ENCODE measurements at regions not wholly inside any gene's neighbourhood (a gene's known extent, or its start where the extent isn't known, plus 50 kb on each side); places are given as distances from the start of the nearest gene placed in this dataset.
A peak's percentile ranks its signal among the peaks of the same experiment; 100 is the strongest.

GRCh38 chr12:107267604-107268003 is 174.3 kb upstream of the CRY1 start:
- no peak overlapping the region for H3K27ac Mint-ChIP-seq
- no peaks in the 10 kb centered on the region for H3K36me3 Mint-ChIP-seq (ENCODE audit: low read depth)
- no peak overlapping the region for H3K4me3 Mint-ChIP-seq
- H3K9me3 Mint-ChIP-seq = peaks cover 5% of the 10 kb centered on the region
- H3K27me3 Mint-ChIP-seq (ENCODE audit: low read depth) = no peaks in the 10 kb centered on the region
- no peaks in the 10 kb centered on the region for H3K4me1 Mint-ChIP-seq
- TF ChIP-seq, protein P1, sequence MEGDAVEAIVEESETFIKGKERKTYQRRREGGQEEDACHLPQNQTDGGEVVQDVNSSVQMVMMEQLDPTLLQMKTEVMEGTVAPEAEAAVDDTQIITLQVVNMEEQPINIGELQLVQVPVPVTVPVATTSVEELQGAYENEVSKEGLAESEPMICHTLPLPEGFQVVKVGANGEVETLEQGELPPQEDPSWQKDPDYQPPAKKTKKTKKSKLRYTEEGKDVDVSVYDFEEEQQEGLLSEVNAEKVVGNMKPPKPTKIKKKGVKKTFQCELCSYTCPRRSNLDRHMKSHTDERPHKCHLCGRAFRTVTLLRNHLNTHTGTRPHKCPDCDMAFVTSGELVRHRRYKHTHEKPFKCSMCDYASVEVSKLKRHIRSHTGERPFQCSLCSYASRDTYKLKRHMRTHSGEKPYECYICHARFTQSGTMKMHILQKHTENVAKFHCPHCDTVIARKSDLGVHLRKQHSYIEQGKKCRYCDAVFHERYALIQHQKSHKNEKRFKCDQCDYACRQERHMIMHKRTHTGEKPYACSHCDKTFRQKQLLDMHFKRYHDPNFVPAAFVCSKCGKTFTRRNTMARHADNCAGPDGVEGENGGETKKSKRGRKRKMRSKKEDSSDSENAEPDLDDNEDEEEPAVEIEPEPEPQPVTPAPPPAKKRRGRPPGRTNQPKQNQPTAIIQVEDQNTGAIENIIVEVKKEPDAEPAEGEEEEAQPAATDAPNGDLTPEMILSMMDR (IDR thresholded peaks at IDR 0.05; ENCODE audit: unreplicated experiment in 3 of 3) = no peak

GRCh38 chr12:107271523-107271922 is 178.2 kb upstream of the CRY1 start:
- Mint-ChIP-seq H3K9me3 (no peaks in the 10 kb centered on the region), H3K27ac (no peak overlapping the region), H3K27me3 (ENCODE audit: low read depth) (no peaks in the 10 kb centered on the region), H3K4me1 (no peaks in the 10 kb centered on the region), H3K4me3 (no peak overlapping the region), H3K36me3 (ENCODE audit: low read depth) (no peaks in the 10 kb centered on the region)
- TF ChIP-seq, protein P1 (IDR thresholded peaks at IDR 0.05; ENCODE audit: unreplicated experiment in 3 of 3) = no peak

DNA sequence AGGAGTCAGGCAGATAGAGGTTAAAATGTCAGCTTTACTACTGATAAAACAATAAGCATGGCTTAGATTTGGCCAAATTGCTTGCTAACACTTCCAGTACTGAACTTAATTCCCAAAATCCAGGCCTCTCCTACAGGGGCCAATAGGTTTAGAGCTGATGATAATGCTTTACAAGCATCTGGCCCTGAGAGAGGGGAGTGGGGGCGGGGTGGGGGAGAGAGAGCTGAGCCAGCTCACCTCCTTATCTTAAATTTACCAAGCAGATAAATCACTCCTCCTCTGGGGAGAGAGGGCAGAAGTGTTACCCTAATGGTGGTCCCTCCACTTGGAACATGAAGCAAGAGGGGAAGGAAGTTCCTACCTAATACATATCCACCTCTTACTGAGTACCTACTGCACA is 182.2 kb upstream of the CRY1 start:
- Mint-ChIP-seq H3K27me3 (ENCODE audit: low read depth) (no peaks in the 10 kb centered on the region), H3K27ac (no peak overlapping the region), H3K9me3 (peaks cover 3% of the 10 kb centered on the region), H3K4me3 (no peak overlapping the region), H3K36me3 (ENCODE audit: low read depth) (no peaks in the 10 kb centered on the region), H3K4me1 (no peaks in the 10 kb centered on the region)
- TF ChIP-seq, protein P1 (IDR thresholded peaks at IDR 0.05; ENCODE audit: unreplicated experiment in 3 of 3) = no peak

GRCh38 chr12:107277855-107278254 is 184.5 kb upstream of the CRY1 start:
- H3K27me3 Mint-ChIP-seq (ENCODE audit: low read depth) = peaks cover 8% of the 10 kb centered on the region
- no peak overlapping the region for H3K4me3 Mint-ChIP-seq
- H3K27ac Mint-ChIP-seq = no peak overlapping the region
- H3K4me1 Mint-ChIP-seq = no peaks in the 10 kb centered on the region
- no peaks in the 10 kb centered on the region for H3K36me3 Mint-ChIP-seq (ENCODE audit: low read depth)
- TF ChIP-seq, protein P1 (IDR thresholded peaks at IDR 0.05; ENCODE audit: unreplicated experiment in 3 of 3) = no peak
- peaks cover 7% of the 10 kb centered on the region for H3K9me3 Mint-ChIP-seq

- Mint-ChIP-seq H3K36me3 (ENCODE audit: low read depth) (no peaks in the 10 kb centered on the region), H3K27ac (peak overlapping the region in 2 of 3 experiments; percentile 2 to 37), H3K4me1 (no peaks in the 10 kb centered on the region), H3K9me3 (peaks cover 7% of the 10 kb centered on the region), H3K27me3 (ENCODE audit: low read depth) (peaks cover 8% of the 10 kb centered on the region), H3K4me3 (no peak overlapping the region)
- TF ChIP-seq, protein P1 (IDR thresholded peaks at IDR 0.05; ENCODE audit: unreplicated experiment in 3 of 3) = no peak
Measured at GRCh38 chr12:107282628-107283027, 189.3 kb upstream of the CRY1 start.

DNA sequence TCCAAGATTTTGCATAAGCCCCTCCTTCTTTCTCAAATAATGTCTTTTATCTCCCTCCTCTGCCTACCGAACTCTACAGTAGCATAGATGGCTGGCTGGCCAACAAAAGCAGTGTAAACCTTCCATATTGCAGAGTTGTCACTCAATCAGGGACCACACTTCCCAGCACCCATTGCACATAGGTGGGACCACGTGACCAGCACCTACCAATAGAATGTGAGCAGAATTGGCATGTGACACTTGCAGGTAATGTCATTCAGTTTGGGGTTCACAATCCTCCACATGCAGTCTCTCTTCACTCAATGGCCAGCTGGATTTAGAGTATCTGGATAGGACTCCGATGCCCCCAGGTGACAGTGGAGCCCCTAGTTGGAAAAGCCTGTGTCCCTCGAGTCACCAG is 190.3 kb upstream of the CRY1 start:
- Mint-ChIP-seq H3K27me3 (ENCODE audit: low read depth) (peaks cover 8% of the 10 kb centered on the region), H3K27ac (no peak overlapping the region), H3K4me3 (no peak overlapping the region), H3K4me1 (no peaks in the 10 kb centered on the region), H3K36me3 (ENCODE audit: low read depth) (no peaks in the 10 kb centered on the region), H3K9me3 (peaks cover 3% of the 10 kb centered on the region)
- TF ChIP-seq, protein P1 (IDR thresholded peaks at IDR 0.05; ENCODE audit: unreplicated experiment in 3 of 3) = no peak
